ENCODE measurements at regions not wholly inside any gene's neighbourhood (a gene's known extent, or its start where the extent isn't known, plus 50 kb on each side); places are given as distances from the start of the nearest gene placed in this dataset.

- no peak for ATAC-seq
These were observed 1862.1 kb upstream of the C9orf72 start for GRCh38 chr9:29435368-29435767.

GRCh38 chr9:29437526-29437925 is 1864.2 kb upstream of the C9orf72 start:
- Histone ChIP-seq H3K27me3 (no peaks in the 10 kb centered on the region), H3K9me3 (no peaks in the 10 kb centered on the region), H3K36me3 (no peaks in the 10 kb centered on the region), H3K4me1 (no peaks in the 10 kb centered on the region), H3K4me3 (no peak overlapping the region), H3K27ac (no peak overlapping the region)
- TF ChIP-seq CTCF (IDR thresholded peaks at IDR 0.05) (no peak), POLR2A (IDR thresholded peaks at IDR 0.05) (no peak)
- DNase-seq: no peak
- 47% methylated on average over 3 of the region's 3 CpGs for WGBS (ENCODE audit: insufficient coverage, low coverage, low lambda C conversion rate, missing lambda C conversion rate)
- ATAC-seq: no peak
- intact Hi-C loops (cut with DNase I): no loop called here

More at GRCh38 chr9:29435368-29435767, 1862.1 kb upstream of the C9orf72 start:
- TF ChIP-seq CTCF (IDR thresholded peaks at IDR 0.05) (no peak), POLR2A (IDR thresholded peaks at IDR 0.05) (no peak)
- H3K9me3 ChIP-seq: no peaks in the 10 kb centered on the region
- no peaks in the 10 kb centered on the region for H3K27me3 ChIP-seq
- H3K36me3 ChIP-seq: no peaks in the 10 kb centered on the region
- 40% methylated on average over 1 of the region's 1 CpG for WGBS (ENCODE audit: insufficient coverage, low coverage, low lambda C conversion rate, missing lambda C conversion rate)
- intact Hi-C loops (cut with DNase I): no loop called here
- no peak overlapping the region for H3K4me3 ChIP-seq
- H3K4me1 ChIP-seq: no peaks in the 10 kb centered on the region
- no peak overlapping the region for H3K27ac ChIP-seq
- no peak for DNase-seq

- intact Hi-C loops (cut with DNase I): no loop called here
- H3K9me3 ChIP-seq: no peaks in the 10 kb centered on the region
- TF ChIP-seq CTCF (IDR thresholded peaks at IDR 0.05): no peak
- TF ChIP-seq POLR2A (IDR thresholded peaks at IDR 0.05): no peak
- DNase-seq (no peak), ATAC-seq (no peak)
- H3K27me3 ChIP-seq: no peaks in the 10 kb centered on the region
- H3K36me3 ChIP-seq: no peaks in the 10 kb centered on the region
- 29% methylated on average over 2 of the region's 2 CpGs for WGBS (ENCODE audit: insufficient coverage, low coverage, low lambda C conversion rate, missing lambda C conversion rate)
- H3K4me3 ChIP-seq: no peak overlapping the region
- H3K4me1 ChIP-seq: no peaks in the 10 kb centered on the region
- H3K27ac ChIP-seq: no peak overlapping the region
These were observed 1866.7 kb upstream of the C9orf72 start for GRCh38 chr9:29439961-29440360.

GRCh38 chr9:29440449-29440848 is 1867.2 kb upstream of the C9orf72 start:
- 57% methylated on average over 4 of the region's 4 CpGs for WGBS (ENCODE audit: insufficient coverage, low coverage, low lambda C conversion rate, missing lambda C conversion rate)
- no peak for TF ChIP-seq POLR2A (IDR thresholded peaks at IDR 0.05)
- no peak for TF ChIP-seq CTCF (IDR thresholded peaks at IDR 0.05)
- no peak overlapping the region for H3K4me3 ChIP-seq

GRCh38 chr9:29445751-29446150 is 1872.5 kb upstream of the C9orf72 start:
- no peaks in the 10 kb centered on the region for H3K9me3 ChIP-seq
- WGBS (ENCODE audit: insufficient coverage, low coverage, low lambda C conversion rate, missing lambda C conversion rate): 35% methylated on average over 3 of the region's 3 CpGs
- TF ChIP-seq POLR2A (IDR thresholded peaks at IDR 0.05) (no peak), CTCF (IDR thresholded peaks at IDR 0.05) (no peak)
- no peaks in the 10 kb centered on the region for H3K27me3 ChIP-seq
- H3K27ac ChIP-seq: no peak overlapping the region
- DNase-seq: no peak
- H3K36me3 ChIP-seq: no peaks in the 10 kb centered on the region
- no peak for ATAC-seq
- H3K4me1 ChIP-seq: no peaks in the 10 kb centered on the region
- intact Hi-C loops (cut with DNase I): no loop called here
- H3K4me3 ChIP-seq: no peak overlapping the region

More at GRCh38 chr9:29440449-29440848, 1867.2 kb upstream of the C9orf72 start:
- H3K4me1 ChIP-seq: no peaks in the 10 kb centered on the region
- H3K27ac ChIP-seq: no peak overlapping the region
- DNase-seq (no peak), ATAC-seq (no peak)
- intact Hi-C loops (cut with DNase I): no loop called here
- no peaks in the 10 kb centered on the region for H3K27me3 ChIP-seq
- no peaks in the 10 kb centered on the region for H3K9me3 ChIP-seq
- H3K36me3 ChIP-seq: no peaks in the 10 kb centered on the region

Data from right lobe of liver (tissue), 6 donors.